ENCODE measurements at regions not wholly inside any gene's neighbourhood (a gene's known extent, or its start where the extent isn't known, plus 50 kb on each side); places are given as distances from the start of the nearest gene placed in this dataset.

DNA sequence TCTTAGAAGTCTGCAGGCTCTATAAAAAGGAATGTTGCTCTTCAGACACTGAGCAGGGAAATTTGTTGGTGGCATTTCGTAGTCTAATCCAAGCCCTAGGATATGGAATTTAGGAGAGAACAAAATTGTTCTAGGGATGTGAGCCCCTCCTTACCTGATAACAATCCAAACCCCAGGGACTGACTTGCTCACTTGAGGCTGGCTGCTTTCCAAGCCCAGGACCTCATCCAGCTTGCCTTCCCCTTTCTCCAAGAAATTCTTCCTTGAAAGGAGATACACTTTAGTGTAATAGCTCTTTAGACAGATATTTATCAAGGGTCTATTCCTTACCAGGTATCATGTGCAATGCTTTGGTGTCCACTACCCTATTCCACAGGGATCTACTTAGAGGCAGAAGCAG is 279.8 kb downstream of the C1D start:
- H3K4me1 Mint-ChIP-seq: no peaks in the 10 kb centered on the region
- no peak overlapping the region for H3K4me3 Mint-ChIP-seq
- DNase-seq (ENCODE audit: low read depth, low spot score): no peak
- TF ChIP-seq, protein P1, sequence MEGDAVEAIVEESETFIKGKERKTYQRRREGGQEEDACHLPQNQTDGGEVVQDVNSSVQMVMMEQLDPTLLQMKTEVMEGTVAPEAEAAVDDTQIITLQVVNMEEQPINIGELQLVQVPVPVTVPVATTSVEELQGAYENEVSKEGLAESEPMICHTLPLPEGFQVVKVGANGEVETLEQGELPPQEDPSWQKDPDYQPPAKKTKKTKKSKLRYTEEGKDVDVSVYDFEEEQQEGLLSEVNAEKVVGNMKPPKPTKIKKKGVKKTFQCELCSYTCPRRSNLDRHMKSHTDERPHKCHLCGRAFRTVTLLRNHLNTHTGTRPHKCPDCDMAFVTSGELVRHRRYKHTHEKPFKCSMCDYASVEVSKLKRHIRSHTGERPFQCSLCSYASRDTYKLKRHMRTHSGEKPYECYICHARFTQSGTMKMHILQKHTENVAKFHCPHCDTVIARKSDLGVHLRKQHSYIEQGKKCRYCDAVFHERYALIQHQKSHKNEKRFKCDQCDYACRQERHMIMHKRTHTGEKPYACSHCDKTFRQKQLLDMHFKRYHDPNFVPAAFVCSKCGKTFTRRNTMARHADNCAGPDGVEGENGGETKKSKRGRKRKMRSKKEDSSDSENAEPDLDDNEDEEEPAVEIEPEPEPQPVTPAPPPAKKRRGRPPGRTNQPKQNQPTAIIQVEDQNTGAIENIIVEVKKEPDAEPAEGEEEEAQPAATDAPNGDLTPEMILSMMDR (conservative IDR thresholded peaks at IDR 0.05): no peak
- no peaks in the 10 kb centered on the region for H3K36me3 Mint-ChIP-seq (ENCODE audit: low read depth)
- peaks cover 4% of the 10 kb centered on the region for H3K9me3 Mint-ChIP-seq
- H3K27me3 Mint-ChIP-seq (ENCODE audit: low read depth): peaks cover 8% of the 10 kb centered on the region
- no peak overlapping the region for H3K27ac Mint-ChIP-seq (ENCODE audit: unreplicated experiment)

GRCh38 chr2:67790622-67791021 is 272.2 kb downstream of the C1D start:
- Mint-ChIP-seq H3K9me3 (no peaks in the 10 kb centered on the region), H3K27ac (ENCODE audit: unreplicated experiment) (no peak overlapping the region), H3K4me1 (no peaks in the 10 kb centered on the region), H3K4me3 (no peak overlapping the region), H3K36me3 (ENCODE audit: low read depth) (no peaks in the 10 kb centered on the region), H3K27me3 (ENCODE audit: low read depth) (peaks cover 20% of the 10 kb centered on the region)
- TF ChIP-seq, protein P1 (conservative IDR thresholded peaks at IDR 0.05): no peak
- DNase-seq (ENCODE audit: low read depth, low spot score): no peak

DNA sequence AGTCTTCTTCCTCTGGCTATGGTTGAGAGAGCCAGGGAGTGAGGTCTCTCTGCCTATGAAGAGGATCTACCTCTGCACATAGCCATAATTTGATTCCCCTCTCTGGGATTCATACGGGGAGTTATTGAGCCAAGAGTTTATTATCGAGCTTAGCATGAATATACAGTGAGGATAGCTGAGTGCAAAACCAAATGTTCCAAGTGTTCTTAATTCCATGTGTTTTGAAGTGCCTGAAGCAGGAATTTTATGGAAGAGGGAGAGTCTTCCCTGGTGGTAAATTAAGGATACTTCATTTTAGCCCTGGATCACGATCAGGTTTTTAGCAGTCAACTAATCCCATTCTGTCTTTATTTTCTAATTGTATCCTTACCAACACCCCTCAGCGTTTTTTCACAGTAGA is 270.6 kb downstream of the C1D start:
- peaks cover 20% of the 10 kb centered on the region for H3K27me3 Mint-ChIP-seq (ENCODE audit: low read depth)
- TF ChIP-seq, protein P1 (conservative IDR thresholded peaks at IDR 0.05): no peak
- H3K9me3 Mint-ChIP-seq: no peaks in the 10 kb centered on the region
- no peak overlapping the region for H3K27ac Mint-ChIP-seq (ENCODE audit: unreplicated experiment)
- no peak overlapping the region for H3K4me3 Mint-ChIP-seq
- no peaks in the 10 kb centered on the region for H3K36me3 Mint-ChIP-seq (ENCODE audit: low read depth)
- no peaks in the 10 kb centered on the region for H3K4me1 Mint-ChIP-seq
- no peak for DNase-seq (ENCODE audit: low read depth, low spot score)

DNA sequence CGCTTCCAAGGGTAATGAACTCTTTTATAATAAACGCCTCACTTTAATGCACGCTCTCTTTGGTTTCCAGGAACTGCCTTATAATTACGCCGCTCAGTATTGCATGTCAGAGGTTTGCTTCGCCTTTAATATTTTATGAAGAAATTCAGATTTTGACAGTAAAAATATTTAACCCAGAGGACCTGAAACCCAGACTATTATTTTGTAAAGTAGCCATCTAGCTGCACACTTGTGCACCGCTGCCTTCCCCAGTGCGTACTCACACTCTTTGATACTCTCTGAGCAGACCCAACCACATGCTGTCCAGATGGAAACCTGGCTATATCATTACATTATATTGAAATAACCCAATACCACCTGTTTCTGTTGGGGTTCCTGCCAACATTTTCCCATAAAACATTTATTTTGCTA is 270.1 kb downstream of the C1D start:
- Mint-ChIP-seq H3K36me3 (ENCODE audit: low read depth) (no peaks in the 10 kb centered on the region), H3K27me3 (ENCODE audit: low read depth) (peaks cover 16% of the 10 kb centered on the region), H3K27ac (ENCODE audit: unreplicated experiment) (no peak overlapping the region), H3K4me1 (no peaks in the 10 kb centered on the region), H3K4me3 (no peak overlapping the region), H3K9me3 (no peaks in the 10 kb centered on the region)
- TF ChIP-seq, protein P1 (conservative IDR thresholded peaks at IDR 0.05): no peak
- no peak for DNase-seq (ENCODE audit: low read depth, low spot score)

DNA sequence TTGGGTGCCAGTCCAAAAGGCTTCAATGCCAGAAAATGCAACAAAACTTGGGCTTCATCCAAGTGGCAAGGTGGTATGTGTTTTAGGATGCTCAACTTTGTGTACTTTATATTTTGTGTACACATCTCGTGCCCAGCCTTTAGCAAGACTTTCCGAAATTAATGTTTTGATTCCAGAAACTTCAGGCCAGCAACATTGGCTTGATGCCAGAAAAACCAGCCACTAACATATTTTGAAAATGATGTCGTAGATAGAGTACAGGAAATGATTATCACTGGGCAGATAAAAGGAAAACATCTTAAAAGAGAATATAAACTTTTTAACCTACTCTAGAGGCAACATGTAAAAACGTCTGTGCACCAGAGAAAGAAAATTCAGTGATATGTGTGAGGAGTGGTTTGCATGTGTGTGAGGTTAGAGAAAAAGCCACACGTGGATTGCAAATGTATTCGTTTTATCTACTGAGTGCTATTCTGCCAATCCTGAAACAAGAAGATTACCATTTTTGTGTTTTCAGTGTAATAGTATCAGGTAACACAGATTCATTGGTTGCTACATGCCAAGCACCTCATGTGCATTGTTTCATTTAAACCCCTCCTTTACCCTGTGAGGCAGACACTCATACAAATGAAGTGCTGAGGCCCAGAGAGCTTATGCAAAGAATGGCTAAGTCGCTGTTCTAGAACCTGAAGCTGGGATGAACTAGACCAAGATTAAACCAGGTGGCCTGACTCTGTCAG is 264.8 kb downstream of the C1D start:
- Mint-ChIP-seq H3K27ac (ENCODE audit: unreplicated experiment) (no peak overlapping the region), H3K4me1 (no peaks in the 10 kb centered on the region), H3K36me3 (ENCODE audit: low read depth) (no peaks in the 10 kb centered on the region), H3K9me3 (no peaks in the 10 kb centered on the region), H3K4me3 (no peak overlapping the region), H3K27me3 (ENCODE audit: low read depth) (no peaks in the 10 kb centered on the region)
- TF ChIP-seq, protein P1 (conservative IDR thresholded peaks at IDR 0.05): no peak
- DNase-seq (ENCODE audit: low read depth, low spot score): no peak
